Common myeloid progenitor, CD34-positive (primary cell): ENCODE measurements at regions not wholly inside any gene's neighbourhood (a gene's known extent, or its start where the extent isn't known, plus 50 kb on each side); places are given as distances from the start of the nearest gene placed in this dataset.

Experiments used
- CTCF ChIA-PET: fragments of 350-600 bp; sonication (Branson Sonifier 250); formaldehyde crosslinking; loops from one replicate; lab custom pipeline; 2021; ENCODE audit warnings: antibody characterized with exemption; lab: Charles Lee
- POLR2A ChIA-PET: fragments of 350-600 bp; sonication (Branson Sonifier 250); formaldehyde crosslinking; loops from one replicate; lab custom pipeline; 2021; ENCODE audit warnings: antibody characterized with exemption; lab: Charles Lee
- DNase-seq, 3 donors: peaks; one replicate each; pipeline versions ENCODE4 v3.0.0 to v3.0.0-alpha.2; 2013
- H3K27ac ChIP-seq, 2 experiments: 1 replicate in 1 of 2; 2 replicates in 1 of 2; pipeline ENCODE4 v1.7.0; 2013; ENCODE audit warnings: inconsistent platforms in 2 of 2, low read length in 2 of 2, mild to moderate bottlenecking in 2 of 2, low read depth in 1 of 2, moderate library complexity in 1 of 2; ENCODE audit not compliant: severe bottlenecking in 2 of 2, insufficient read depth in 1 of 2, poor library complexity in 1 of 2
- H3K27me3 ChIP-seq, 5 experiments: replicated peaks in 2 of 5; 1 replicate in 3 of 5; 2 replicates in 2 of 5; pipeline versions ENCODE4 v1.6.1 to v1.7.0; 2013; ENCODE audit warnings: low read length in 4 of 5, mild to moderate bottlenecking in 2 of 5, moderate library complexity in 2 of 5, inconsistent platforms in 1 of 5; ENCODE audit not compliant: insufficient read depth in 5 of 5, control insufficient read depth in 4 of 5
- H3K36me3 ChIP-seq, 4 experiments: 1 replicate in 2 of 4; 2 replicates in 2 of 4; pipeline versions ENCODE4 v1.6.1 to v1.7.0; 2013; ENCODE audit warnings: low read length in 3 of 4, control low read depth in 1 of 4, mild to moderate bottlenecking in 1 of 4; ENCODE audit not compliant: control insufficient read depth in 4 of 4, insufficient read depth in 4 of 4
- H3K4me1 ChIP-seq, 4 experiments: 1 replicate in 3 of 4; 2 replicates in 1 of 4; pipeline versions ENCODE4 v1.6.1 to v1.7.1; 2013; ENCODE audit warnings: low read length in 3 of 4, mild to moderate bottlenecking in 3 of 4, control low read depth in 1 of 4, inconsistent platforms in 1 of 4, moderate library complexity in 1 of 4; ENCODE audit not compliant: control insufficient read depth in 4 of 4, insufficient read depth in 4 of 4; ENCODE audit errors: control extremely low read depth in 1 of 4
- H3K4me3 ChIP-seq, 7 experiments: 1 replicate in 4 of 7; 2 replicates in 3 of 7; pipeline versions ENCODE4 v1.5.1 to v1.7.0; 2013; ENCODE audit warnings: mild to moderate bottlenecking in 7 of 7, low read length in 6 of 7, moderate library complexity in 6 of 7, inconsistent platforms in 2 of 7, low read depth in 2 of 7, control low read depth in 1 of 7; ENCODE audit not compliant: insufficient read depth in 4 of 7, control insufficient read depth in 1 of 7; ENCODE audit errors: extremely low read depth in 1 of 7
- H3K9me3 ChIP-seq, 5 experiments: 1 replicate in 4 of 5; 2 replicates in 1 of 5; pipeline versions ENCODE4 v1.6.1 to v1.7.1; 2013; ENCODE audit warnings: low read length in 4 of 5, mild to moderate bottlenecking in 2 of 5, inconsistent platforms in 1 of 5, low read depth in 1 of 5, moderate library complexity in 1 of 5; ENCODE audit not compliant: control insufficient read depth in 4 of 5, insufficient read depth in 2 of 5; ENCODE audit errors: control extremely low read depth in 1 of 5
- WGBS: methylation state at CpG from one replicate; pipeline ENCODE4 v1.1.5; 2013; ENCODE audit not compliant: insufficient coverage; 5-methylcytosine and 5-hydroxymethylcytosine counted together

GRCh38 chr7:156236181-156236889, 404.2 kb upstream of the RNF32 start:
- Histone ChIP-seq H3K4me3 (no peak overlapping the region), H3K9me3 (no peaks in the 10 kb centered on the region), H3K27me3 (peaks cover 0 to 2% (median 0%) of the 10 kb centered on the region in 5 experiments), H3K4me1 (no peaks in the 10 kb centered on the region), H3K36me3 (no peaks in the 10 kb centered on the region), H3K27ac (no peak overlapping the region)
- CTCF ChIA-PET = no interaction called here
- WGBS = 87% methylated on average over 22 of the region's 23 CpGs
- POLR2A ChIA-PET = no interaction called here
- no peak for DNase-seq

- DNase-seq = no peak
- Histone ChIP-seq H3K4me1 (no peaks in the 10 kb centered on the region), H3K27ac (no peak overlapping the region), H3K9me3 (no peaks in the 10 kb centered on the region), H3K27me3 (no peaks in the 10 kb centered on the region), H3K36me3 (no peaks in the 10 kb centered on the region), H3K4me3 (no peak overlapping the region)
- CTCF ChIA-PET = no interaction called here
- POLR2A ChIA-PET = no interaction called here
- WGBS = 89% methylated on average over 8 of the region's 10 CpGs
Observed at GRCh38 chr7:156234666-156235494, 405.7 kb upstream of the RNF32 start.

- ChIA-PET POLR2A (no interaction called here), CTCF (no interaction called here)
- H3K4me3 ChIP-seq = no peak overlapping the region
- no peaks in the 10 kb centered on the region for H3K27me3 ChIP-seq
- no peaks in the 10 kb centered on the region for H3K9me3 ChIP-seq
- 100% methylated on average over 2 of the region's 5 CpGs for WGBS
- no peaks in the 10 kb centered on the region for H3K4me1 ChIP-seq
- no peak overlapping the region for H3K27ac ChIP-seq
- no peak for DNase-seq
- H3K36me3 ChIP-seq = no peaks in the 10 kb centered on the region
Observed at GRCh38 chr7:156234192-156234591, 406.4 kb upstream of the RNF32 start.

- no peaks in the 10 kb centered on the region for H3K4me1 ChIP-seq
- no peaks in the 10 kb centered on the region for H3K36me3 ChIP-seq
- 95% methylated on average over 31 of the region's 37 CpGs for WGBS
- H3K9me3 ChIP-seq = peaks cover 0 to 4% (median 0%) of the 10 kb centered on the region in 5 experiments
- H3K27me3 ChIP-seq = no peaks in the 10 kb centered on the region
- H3K4me3 ChIP-seq = no peak overlapping the region
- DNase-seq = no peak
- CTCF ChIA-PET = no interaction called here
- no peak overlapping the region for H3K27ac ChIP-seq
- POLR2A ChIA-PET = no interaction called here
Observed at GRCh38 chr7:156232931-156233705, 407.5 kb upstream of the RNF32 start.

GRCh38 chr7:156230576-156230975, 410.0 kb upstream of the RNF32 start:
- Histone ChIP-seq H3K36me3 (no peaks in the 10 kb centered on the region), H3K27ac (no peak overlapping the region), H3K9me3 (peaks cover 0 to 4% (median 0%) of the 10 kb centered on the region in 5 experiments), H3K4me1 (no peaks in the 10 kb centered on the region), H3K4me3 (no peak overlapping the region), H3K27me3 (no peaks in the 10 kb centered on the region)
- ChIA-PET POLR2A (no interaction called here), CTCF (no interaction called here)
- no peak for DNase-seq
- 94% methylated on average over 11 of the region's 12 CpGs for WGBS

- ChIA-PET CTCF (no interaction called here), POLR2A (no interaction called here)
- 100% methylated on average over 1 of the region's 1 CpG for WGBS
- DNase-seq = no peak
- H3K27me3 ChIP-seq = no peaks in the 10 kb centered on the region
- no peak overlapping the region for H3K4me3 ChIP-seq
- no peak overlapping the region for H3K27ac ChIP-seq
- no peaks in the 10 kb centered on the region for H3K4me1 ChIP-seq
- no peaks in the 10 kb centered on the region for H3K36me3 ChIP-seq
- peaks cover 0 to 8% (median 5%) of the 10 kb centered on the region in 5 experiments for H3K9me3 ChIP-seq
Observed at GRCh38 chr7:156224833-156225225, 412.6 kb upstream of the SHH start.
